ENCODE measurements at regions not wholly inside any gene's neighbourhood (a gene's known extent, or its start where the extent isn't known, plus 50 kb on each side); places are given as distances from the start of the nearest gene placed in this dataset.

- TF ChIP-seq, protein P1, sequence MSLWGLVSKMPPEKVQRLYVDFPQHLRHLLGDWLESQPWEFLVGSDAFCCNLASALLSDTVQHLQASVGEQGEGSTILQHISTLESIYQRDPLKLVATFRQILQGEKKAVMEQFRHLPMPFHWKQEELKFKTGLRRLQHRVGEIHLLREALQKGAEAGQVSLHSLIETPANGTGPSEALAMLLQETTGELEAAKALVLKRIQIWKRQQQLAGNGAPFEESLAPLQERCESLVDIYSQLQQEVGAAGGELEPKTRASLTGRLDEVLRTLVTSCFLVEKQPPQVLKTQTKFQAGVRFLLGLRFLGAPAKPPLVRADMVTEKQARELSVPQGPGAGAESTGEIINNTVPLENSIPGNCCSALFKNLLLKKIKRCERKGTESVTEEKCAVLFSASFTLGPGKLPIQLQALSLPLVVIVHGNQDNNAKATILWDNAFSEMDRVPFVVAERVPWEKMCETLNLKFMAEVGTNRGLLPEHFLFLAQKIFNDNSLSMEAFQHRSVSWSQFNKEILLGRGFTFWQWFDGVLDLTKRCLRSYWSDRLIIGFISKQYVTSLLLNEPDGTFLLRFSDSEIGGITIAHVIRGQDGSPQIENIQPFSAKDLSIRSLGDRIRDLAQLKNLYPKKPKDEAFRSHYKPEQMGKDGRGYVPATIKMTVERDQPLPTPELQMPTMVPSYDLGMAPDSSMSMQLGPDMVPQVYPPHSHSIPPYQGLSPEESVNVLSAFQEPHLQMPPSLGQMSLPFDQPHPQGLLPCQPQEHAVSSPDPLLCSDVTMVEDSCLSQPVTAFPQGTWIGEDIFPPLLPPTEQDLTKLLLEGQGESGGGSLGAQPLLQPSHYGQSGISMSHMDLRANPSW (CRISPR knock-in tag; conservative IDR thresholded peaks at IDR 0.05; ENCODE audit: low read depth), result no peak
- TF ChIP-seq CBFB (CRISPR knock-in tag; IDR thresholded peaks at IDR 0.05; ENCODE audit: low read depth) (no peak), PRRX2 (CRISPR knock-in tag; IDR thresholded peaks at IDR 0.05) (no peak), FOXK1 (CRISPR knock-in tag; IDR thresholded peaks at IDR 0.05) (no peak), USF1 (CRISPR knock-in tag; IDR thresholded peaks at IDR 0.05) (no peak), USF2 (CRISPR knock-in tag; IDR thresholded peaks at IDR 0.05) (no peak)
- TF ChIP-seq, protein P2, sequence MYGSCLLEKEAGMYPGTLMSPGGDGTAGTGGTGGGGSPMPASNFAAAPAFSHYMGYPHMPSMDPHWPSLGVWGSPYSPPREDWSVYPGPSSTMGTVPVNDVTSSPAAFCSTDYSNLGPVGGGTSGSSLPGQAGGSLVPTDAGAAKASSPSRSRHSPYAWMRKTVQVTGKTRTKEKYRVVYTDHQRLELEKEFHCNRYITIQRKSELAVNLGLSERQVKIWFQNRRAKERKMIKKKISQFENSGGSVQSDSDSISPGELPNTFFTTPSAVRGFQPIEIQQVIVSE (CRISPR knock-in tag; IDR thresholded peaks at IDR 0.05; ENCODE audit: borderline replicate concordance), result no peak
Measured at GRCh38 chr17:71114911-71115668, 945.8 kb downstream of the KCNJ2 start (continued).

- no peak for TF ChIP-seq PREB (CRISPR knock-in tag; IDR thresholded peaks at IDR 0.05; ENCODE audit: borderline replicate concordance)
- no peak for TF ChIP-seq TCF7 (CRISPR knock-in tag; IDR thresholded peaks at IDR 0.05; ENCODE audit: low read depth)
- TF ChIP-seq, protein P3, sequence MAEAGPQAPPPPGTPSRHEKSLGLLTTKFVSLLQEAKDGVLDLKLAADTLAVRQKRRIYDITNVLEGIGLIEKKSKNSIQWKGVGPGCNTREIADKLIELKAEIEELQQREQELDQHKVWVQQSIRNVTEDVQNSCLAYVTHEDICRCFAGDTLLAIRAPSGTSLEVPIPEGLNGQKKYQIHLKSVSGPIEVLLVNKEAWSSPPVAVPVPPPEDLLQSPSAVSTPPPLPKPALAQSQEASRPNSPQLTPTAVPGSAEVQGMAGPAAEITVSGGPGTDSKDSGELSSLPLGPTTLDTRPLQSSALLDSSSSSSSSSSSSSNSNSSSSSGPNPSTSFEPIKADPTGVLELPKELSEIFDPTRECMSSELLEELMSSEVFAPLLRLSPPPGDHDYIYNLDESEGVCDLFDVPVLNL (CRISPR knock-in tag; IDR thresholded peaks at IDR 0.05; ENCODE audit: borderline replicate concordance, low read depth), result no peak
- no peak for TF ChIP-seq FOXK1 (CRISPR knock-in tag; IDR thresholded peaks at IDR 0.05)
- TF ChIP-seq, protein P4, sequence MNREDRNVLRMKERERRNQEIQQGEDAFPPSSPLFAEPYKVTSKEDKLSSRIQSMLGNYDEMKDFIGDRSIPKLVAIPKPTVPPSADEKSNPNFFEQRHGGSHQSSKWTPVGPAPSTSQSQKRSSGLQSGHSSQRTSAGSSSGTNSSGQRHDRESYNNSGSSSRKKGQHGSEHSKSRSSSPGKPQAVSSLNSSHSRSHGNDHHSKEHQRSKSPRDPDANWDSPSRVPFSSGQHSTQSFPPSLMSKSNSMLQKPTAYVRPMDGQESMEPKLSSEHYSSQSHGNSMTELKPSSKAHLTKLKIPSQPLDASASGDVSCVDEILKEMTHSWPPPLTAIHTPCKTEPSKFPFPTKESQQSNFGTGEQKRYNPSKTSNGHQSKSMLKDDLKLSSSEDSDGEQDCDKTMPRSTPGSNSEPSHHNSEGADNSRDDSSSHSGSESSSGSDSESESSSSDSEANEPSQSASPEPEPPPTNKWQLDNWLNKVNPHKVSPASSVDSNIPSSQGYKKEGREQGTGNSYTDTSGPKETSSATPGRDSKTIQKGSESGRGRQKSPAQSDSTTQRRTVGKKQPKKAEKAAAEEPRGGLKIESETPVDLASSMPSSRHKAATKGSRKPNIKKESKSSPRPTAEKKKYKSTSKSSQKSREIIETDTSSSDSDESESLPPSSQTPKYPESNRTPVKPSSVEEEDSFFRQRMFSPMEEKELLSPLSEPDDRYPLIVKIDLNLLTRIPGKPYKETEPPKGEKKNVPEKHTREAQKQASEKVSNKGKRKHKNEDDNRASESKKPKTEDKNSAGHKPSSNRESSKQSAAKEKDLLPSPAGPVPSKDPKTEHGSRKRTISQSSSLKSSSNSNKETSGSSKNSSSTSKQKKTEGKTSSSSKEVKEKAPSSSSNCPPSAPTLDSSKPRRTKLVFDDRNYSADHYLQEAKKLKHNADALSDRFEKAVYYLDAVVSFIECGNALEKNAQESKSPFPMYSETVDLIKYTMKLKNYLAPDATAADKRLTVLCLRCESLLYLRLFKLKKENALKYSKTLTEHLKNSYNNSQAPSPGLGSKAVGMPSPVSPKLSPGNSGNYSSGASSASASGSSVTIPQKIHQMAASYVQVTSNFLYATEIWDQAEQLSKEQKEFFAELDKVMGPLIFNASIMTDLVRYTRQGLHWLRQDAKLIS (CRISPR knock-in tag; IDR thresholded peaks at IDR 0.05; ENCODE audit: borderline replicate concordance), result no peak
Measured at GRCh38 chr17:71115669-71115972, 946.3 kb downstream of the KCNJ2 start.

More at GRCh38 chr17:71115669-71115972, 946.3 kb downstream of the KCNJ2 start:
- no peak overlapping the region for H3K4me3 Mint-ChIP-seq
- no peaks in the 10 kb centered on the region for H3K36me3 Mint-ChIP-seq
- ChIA-PET CTCF (interaction anchor here (1.4 kb wide), 1 partner anchor 345 kb away, joined by 5 read pairs; no protein-coding TSS in a partner anchor), POLR2A (no interaction called here)
- no peaks in the 10 kb centered on the region; the same call in 1 of the 2 replicates for H3K27me3 Mint-ChIP-seq (ENCODE audit: low read depth)
- H3K4me1 Mint-ChIP-seq, result peaks cover 10% of the 10 kb centered on the region
- DNase-seq (ENCODE audit: low spot score), result no peak
- no peaks in the 10 kb centered on the region for H3K9me3 Mint-ChIP-seq
- H3K27ac Mint-ChIP-seq, result no peak overlapping the region
- no peak for ATAC-seq
